ENCODE measurements at regions not wholly inside any gene's neighbourhood (a gene's known extent, or its start where the extent isn't known, plus 50 kb on each side); places are given as distances from the start of the nearest gene placed in this dataset.
"Not testable (repeated sequence)": the region's sequence is repeated elsewhere in the genome, so short reads cannot be mapped to it uniquely, and the experiment has no call there.

DNA sequence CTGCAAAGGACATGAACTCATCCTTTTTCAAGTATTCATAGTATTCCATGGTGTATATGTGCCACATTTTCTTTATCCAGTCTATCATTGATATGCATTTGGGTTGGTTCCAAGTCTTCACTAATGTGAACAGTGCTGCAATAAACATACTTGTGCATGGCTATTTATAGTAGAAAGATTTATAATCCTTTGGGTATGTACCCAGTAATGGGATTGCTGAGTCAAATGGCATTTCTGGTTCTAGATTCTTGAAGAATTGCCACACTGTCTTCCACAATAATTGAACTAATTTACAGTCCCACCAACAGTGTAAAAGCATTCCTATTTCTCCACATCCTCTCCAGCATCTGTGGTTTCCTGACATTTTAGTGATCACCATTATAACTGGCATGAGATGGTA is 730.3 kb downstream of the NXPH1 start:
- DNase-seq; ATAC-seq; H3K27ac Mint-ChIP-seq; H3K4me1 Mint-ChIP-seq; H3K4me3 Mint-ChIP-seq; H3K36me3 Mint-ChIP-seq (ENCODE audit: low read depth); H3K27me3 Mint-ChIP-seq: not testable (repeated sequence)
- H3K9me3 Mint-ChIP-seq: peaks cover 11% of the 10 kb centered on the region

- Mint-ChIP-seq H3K4me1 (no peaks in the 10 kb centered on the region), H3K27ac (no peak overlapping the region), H3K27me3 (no peaks in the 10 kb centered on the region), H3K4me3 (no peak overlapping the region), H3K9me3 (peaks cover 7% of the 10 kb centered on the region), H3K36me3 (ENCODE audit: low read depth) (no peaks in the 10 kb centered on the region)
- ATAC-seq: no peak
- no peak for DNase-seq
Measured at GRCh38 chr7:9175871-9176270, 742.5 kb downstream of the NXPH1 start.

GRCh38 chr7:9181356-9181755 is 747.9 kb downstream of the NXPH1 start:
- no peak overlapping the region for H3K27ac Mint-ChIP-seq
- H3K4me3 Mint-ChIP-seq: no peak overlapping the region
- no peaks in the 10 kb centered on the region for H3K4me1 Mint-ChIP-seq
- DNase-seq: no peak
- ATAC-seq: no peak
- H3K27me3 Mint-ChIP-seq: no peaks in the 10 kb centered on the region
- H3K9me3 Mint-ChIP-seq: peaks cover 12% of the 10 kb centered on the region
- H3K36me3 Mint-ChIP-seq (ENCODE audit: low read depth): no peaks in the 10 kb centered on the region

GRCh38 chr7:9186730-9187129 is 753.3 kb downstream of the NXPH1 start:
- H3K4me3 Mint-ChIP-seq: no peak overlapping the region
- H3K4me1 Mint-ChIP-seq: no peaks in the 10 kb centered on the region
- H3K36me3 Mint-ChIP-seq (ENCODE audit: low read depth): no peaks in the 10 kb centered on the region
- H3K27me3 Mint-ChIP-seq: no peaks in the 10 kb centered on the region
- no peak overlapping the region for H3K27ac Mint-ChIP-seq
- ATAC-seq (no peak), DNase-seq (no peak)
- peaks cover 5% of the 10 kb centered on the region for H3K9me3 Mint-ChIP-seq

DNA sequence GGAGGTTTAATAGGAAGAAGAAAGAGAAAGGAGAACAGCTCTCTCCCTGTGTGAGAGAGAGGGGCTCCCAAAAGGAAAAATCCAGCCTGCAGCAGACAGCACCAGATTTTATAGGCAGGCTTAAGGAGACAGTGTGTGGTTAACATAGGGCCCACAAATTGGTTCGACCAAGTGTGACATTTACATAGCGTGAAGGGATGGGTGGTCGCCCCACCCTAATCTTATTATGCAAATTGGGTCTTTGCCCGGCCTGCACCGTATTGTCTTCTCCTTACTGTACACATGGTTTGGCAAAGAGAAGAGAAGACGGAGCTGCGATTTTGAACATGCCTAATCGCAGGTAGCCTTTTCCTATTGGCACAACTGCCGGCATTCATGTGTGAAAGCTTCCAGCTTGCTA is 756.3 kb downstream of the NXPH1 start:
- Mint-ChIP-seq H3K9me3 (peaks cover 11% of the 10 kb centered on the region), H3K4me1 (no peaks in the 10 kb centered on the region), H3K4me3 (no peak overlapping the region), H3K36me3 (ENCODE audit: low read depth) (no peaks in the 10 kb centered on the region), H3K27me3 (no peaks in the 10 kb centered on the region), H3K27ac (no peak overlapping the region)
- ATAC-seq: no peak
- DNase-seq: no peak

DNA sequence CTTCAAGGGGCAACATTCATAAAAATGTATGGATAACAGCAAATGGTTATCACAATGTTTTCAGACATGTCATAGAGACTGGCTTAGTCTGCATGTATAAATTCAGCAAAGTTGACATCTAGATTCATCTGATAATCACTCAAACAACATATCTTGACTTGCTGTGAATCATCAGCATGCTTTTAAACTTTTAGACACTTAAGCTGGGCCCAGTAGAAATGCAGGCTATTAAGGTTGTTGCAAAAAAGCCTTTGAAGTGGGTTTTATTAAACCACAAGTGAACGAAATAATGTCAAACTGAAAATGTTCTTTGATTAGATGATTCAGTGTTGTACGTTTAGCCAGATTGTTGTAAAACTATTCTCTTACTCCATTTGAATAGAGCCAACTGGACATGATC is 759.6 kb downstream of the NXPH1 start:
- DNase-seq (no peak), ATAC-seq (no peak)
- no peak overlapping the region for H3K4me3 Mint-ChIP-seq
- H3K9me3 Mint-ChIP-seq: peaks cover 6% of the 10 kb centered on the region
- no peaks in the 10 kb centered on the region for H3K36me3 Mint-ChIP-seq (ENCODE audit: low read depth)
- no peak overlapping the region for H3K27ac Mint-ChIP-seq
- no peaks in the 10 kb centered on the region for H3K4me1 Mint-ChIP-seq
- H3K27me3 Mint-ChIP-seq: no peaks in the 10 kb centered on the region

GRCh38 chr7:9200626-9201025 is 767.2 kb downstream of the NXPH1 start:
- DNase-seq (no peak), ATAC-seq (no peak)
- Mint-ChIP-seq H3K4me3 (no peak overlapping the region), H3K36me3 (ENCODE audit: low read depth) (no peaks in the 10 kb centered on the region), H3K27ac (no peak overlapping the region), H3K27me3 (no peaks in the 10 kb centered on the region), H3K4me1 (no peaks in the 10 kb centered on the region), H3K9me3 (peaks cover 6% of the 10 kb centered on the region)

- no peak for ATAC-seq
- Mint-ChIP-seq H3K27me3 (no peaks in the 10 kb centered on the region), H3K4me1 (no peaks in the 10 kb centered on the region), H3K36me3 (ENCODE audit: low read depth) (no peaks in the 10 kb centered on the region), H3K27ac (no peak overlapping the region), H3K9me3 (peaks cover 12% of the 10 kb centered on the region), H3K4me3 (no peak overlapping the region)
- DNase-seq: no peak
Measured at GRCh38 chr7:9201928-9202327, 768.5 kb downstream of the NXPH1 start.

DNA sequence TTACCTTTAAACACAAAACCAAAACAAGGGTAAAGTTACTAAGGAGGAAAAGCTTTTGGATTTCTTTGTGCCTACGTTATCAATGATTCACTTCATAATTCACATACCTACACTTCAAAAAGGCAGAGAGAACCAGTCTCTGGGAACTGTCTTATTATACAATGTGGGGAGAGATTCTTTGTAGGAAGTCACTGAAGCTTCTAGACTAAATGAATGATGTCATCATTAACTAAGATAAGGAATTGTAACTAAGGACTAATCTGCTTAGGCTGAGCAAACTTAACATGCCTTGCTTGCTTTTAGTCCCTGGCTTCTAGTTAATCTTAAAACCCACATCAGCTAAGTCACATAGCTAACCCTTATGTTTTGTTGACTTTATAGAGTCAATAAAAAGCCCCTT is 771.2 kb downstream of the NXPH1 start:
- no peaks in the 10 kb centered on the region for H3K36me3 Mint-ChIP-seq (ENCODE audit: low read depth)
- no peak for ATAC-seq
- no peak overlapping the region for H3K4me3 Mint-ChIP-seq
- H3K4me1 Mint-ChIP-seq: no peaks in the 10 kb centered on the region
- no peak overlapping the region for H3K27ac Mint-ChIP-seq
- DNase-seq: no peak
- peaks cover 15% of the 10 kb centered on the region for H3K9me3 Mint-ChIP-seq
- H3K27me3 Mint-ChIP-seq: no peaks in the 10 kb centered on the region

GRCh38 chr7:9210114-9210513 is 776.7 kb downstream of the NXPH1 start:
- DNase-seq: no peak
- ATAC-seq: no peak
- Mint-ChIP-seq H3K9me3 (peaks cover 10% of the 10 kb centered on the region), H3K27ac (no peak overlapping the region), H3K36me3 (ENCODE audit: low read depth) (no peaks in the 10 kb centered on the region), H3K4me3 (no peak overlapping the region), H3K27me3 (no peaks in the 10 kb centered on the region), H3K4me1 (no peaks in the 10 kb centered on the region)

DNA sequence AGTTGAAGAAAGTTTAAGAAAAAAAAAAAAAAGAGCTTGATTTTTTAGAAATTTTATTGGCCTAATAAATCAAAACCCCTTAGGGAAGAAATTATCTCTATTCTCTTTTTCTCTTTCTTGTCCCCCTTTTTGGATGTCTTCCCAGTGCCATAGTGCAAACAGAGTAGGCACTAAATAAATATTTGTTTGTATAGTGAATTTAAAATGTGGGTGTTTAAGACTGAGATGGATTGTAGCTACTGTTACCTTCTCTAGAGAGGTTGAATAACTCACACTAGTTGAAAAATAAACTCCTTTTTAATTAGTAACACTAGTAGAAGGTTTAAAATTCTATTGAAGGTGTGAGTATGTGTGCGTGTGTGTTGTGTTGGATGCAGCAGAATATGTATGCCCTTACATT is 783.8 kb downstream of the NXPH1 start:
- Mint-ChIP-seq H3K27ac (no peak overlapping the region), H3K4me3 (no peak overlapping the region), H3K9me3 (peaks cover 6% of the 10 kb centered on the region), H3K36me3 (ENCODE audit: low read depth) (no peaks in the 10 kb centered on the region), H3K4me1 (no peaks in the 10 kb centered on the region), H3K27me3 (no peaks in the 10 kb centered on the region)
- ATAC-seq (no peak), DNase-seq (no peak)

DNA sequence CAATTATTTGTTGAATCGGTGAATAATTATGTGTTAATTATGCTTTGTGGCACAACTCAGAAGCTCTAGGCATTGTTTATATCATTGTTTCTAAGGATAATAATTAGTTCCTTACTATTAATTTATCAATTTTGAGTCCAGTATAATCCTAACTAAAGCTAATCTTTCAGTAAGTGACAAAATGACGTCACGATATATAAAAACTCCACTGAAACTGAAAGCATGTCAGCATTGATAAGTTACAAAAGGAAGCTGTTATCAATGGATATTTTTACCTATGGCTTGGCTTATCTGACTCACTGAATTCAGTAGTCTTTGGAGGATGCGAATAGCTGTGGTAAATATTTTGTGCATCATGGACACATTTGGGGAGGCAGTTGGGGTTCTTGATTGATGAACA is 793.1 kb downstream of the NXPH1 start:
- no peak overlapping the region for H3K4me3 Mint-ChIP-seq
- ATAC-seq: no peak
- DNase-seq: no peak
- no peak overlapping the region for H3K27ac Mint-ChIP-seq
- H3K9me3 Mint-ChIP-seq: peaks cover 25% of the 10 kb centered on the region
- no peaks in the 10 kb centered on the region for H3K4me1 Mint-ChIP-seq
- no peaks in the 10 kb centered on the region for H3K27me3 Mint-ChIP-seq
- H3K36me3 Mint-ChIP-seq (ENCODE audit: low read depth): no peaks in the 10 kb centered on the region

- DNase-seq (no peak), ATAC-seq (no peak)
- Mint-ChIP-seq H3K36me3 (ENCODE audit: low read depth) (no peaks in the 10 kb centered on the region), H3K27ac (no peak overlapping the region), H3K4me1 (no peaks in the 10 kb centered on the region), H3K9me3 (peaks cover 19% of the 10 kb centered on the region), H3K27me3 (no peaks in the 10 kb centered on the region), H3K4me3 (no peak overlapping the region)
Measured at GRCh38 chr7:9231630-9232121, 798.3 kb downstream of the NXPH1 start.

DNA sequence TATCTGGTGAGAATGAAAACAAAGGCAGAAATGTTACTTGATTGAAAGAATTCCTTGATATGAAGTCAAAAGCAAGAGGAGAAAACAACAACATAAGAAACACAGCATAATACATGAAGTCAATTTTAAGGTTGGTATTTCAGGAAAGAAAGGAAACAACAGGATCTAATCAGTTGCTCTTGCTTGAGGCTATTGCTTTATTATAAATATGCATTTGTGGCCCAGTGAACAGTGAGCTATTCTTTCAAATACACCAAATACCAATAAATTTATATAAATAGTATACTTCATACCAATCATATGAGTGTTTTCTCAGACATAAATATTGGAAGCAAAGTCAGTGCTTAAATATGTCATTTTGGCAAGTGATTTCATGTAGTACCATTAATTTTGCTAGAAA is 806.6 kb downstream of the NXPH1 start:
- no peaks in the 10 kb centered on the region for H3K27me3 Mint-ChIP-seq
- H3K4me3 Mint-ChIP-seq: no peak overlapping the region
- ATAC-seq (no peak), DNase-seq (no peak)
- no peaks in the 10 kb centered on the region for H3K36me3 Mint-ChIP-seq (ENCODE audit: low read depth)
- peaks cover 13% of the 10 kb centered on the region for H3K9me3 Mint-ChIP-seq
- H3K27ac Mint-ChIP-seq: no peak overlapping the region
- no peaks in the 10 kb centered on the region for H3K4me1 Mint-ChIP-seq

GRCh38 chr7:9241826-9242225 is 808.4 kb downstream of the NXPH1 start:
- no peak overlapping the region for H3K4me3 Mint-ChIP-seq
- no peaks in the 10 kb centered on the region for H3K27me3 Mint-ChIP-seq
- DNase-seq (no peak), ATAC-seq (no peak)
- H3K4me1 Mint-ChIP-seq: no peaks in the 10 kb centered on the region
- no peaks in the 10 kb centered on the region for H3K36me3 Mint-ChIP-seq (ENCODE audit: low read depth)
- H3K9me3 Mint-ChIP-seq: peaks cover 12% of the 10 kb centered on the region
- no peak overlapping the region for H3K27ac Mint-ChIP-seq

- no peak for DNase-seq
- Mint-ChIP-seq H3K9me3 (peaks cover 13% of the 10 kb centered on the region), H3K4me1 (no peaks in the 10 kb centered on the region), H3K27me3 (no peaks in the 10 kb centered on the region), H3K27ac (no peak overlapping the region), H3K4me3 (no peak overlapping the region), H3K36me3 (ENCODE audit: low read depth) (no peaks in the 10 kb centered on the region)
- ATAC-seq: no peak
Measured at GRCh38 chr7:9242636-9243035, 809.2 kb downstream of the NXPH1 start.
